ENCODE measurements at regions not wholly inside any gene's neighbourhood (a gene's known extent, or its start where the extent isn't known, plus 50 kb on each side); places are given as distances from the start of the nearest gene placed in this dataset.
A peak's percentile ranks its signal among the peaks of the same experiment; 100 is the strongest.
"Not testable (repeated sequence)": the region's sequence is repeated elsewhere in the genome, so short reads cannot be mapped to it uniquely, and the experiment has no call there.

- Mint-ChIP-seq H3K9me3 (peaks cover 2% of the 10 kb centered on the region), H3K4me1 (ENCODE audit: low read depth in 2 of 2) (peaks cover 21 to 36% of the 10 kb centered on the region in 2 donors), H3K27me3 (no peaks in the 10 kb centered on the region), H3K36me3 (no peaks in the 10 kb centered on the region), H3K4me3 (peak overlapping the region; percentile 47), H3K27ac (peak overlapping the region; percentile 57 to 82)
- no peak for ATAC-seq
- no peak for DNase-seq (ENCODE audit: low spot score)
Measured at GRCh38 chr5:87126869-87127268, 140.8 kb upstream of the RASA1 start.

GRCh38 chr5:87127426-87127825 lies 140.3 kb upstream of the RASA1 start:
- H3K27me3 Mint-ChIP-seq: no peaks in the 10 kb centered on the region
- ATAC-seq (peak; percentile 80 to 97), DNase-seq (ENCODE audit: low spot score) (no peak)
- H3K27ac Mint-ChIP-seq: peak overlapping the region; percentile 57 to 82
- H3K9me3 Mint-ChIP-seq: peaks cover 2% of the 10 kb centered on the region
- peaks cover 15 to 30% of the 10 kb centered on the region in 2 donors for H3K4me1 Mint-ChIP-seq (ENCODE audit: low read depth in 2 of 2)
- H3K4me3 Mint-ChIP-seq: peak overlapping the region; percentile 47
- H3K36me3 Mint-ChIP-seq: no peaks in the 10 kb centered on the region

- no peaks in the 10 kb centered on the region for H3K27me3 Mint-ChIP-seq
- DNase-seq (ENCODE audit: low spot score): no peak
- H3K4me1 Mint-ChIP-seq (ENCODE audit: low read depth in 2 of 2): peaks cover 11 to 23% of the 10 kb centered on the region in 2 donors
- ATAC-seq: no peak
- H3K36me3 Mint-ChIP-seq: no peaks in the 10 kb centered on the region
- peaks cover 2% of the 10 kb centered on the region for H3K9me3 Mint-ChIP-seq
- peak overlapping the region; percentile 57 to 82 for H3K27ac Mint-ChIP-seq
- peak overlapping the region; percentile 47 for H3K4me3 Mint-ChIP-seq
Measured at GRCh38 chr5:87127956-87128687, 139.6 kb upstream of the RASA1 start.

GRCh38 chr5:87129046-87129445 lies 138.6 kb upstream of the RASA1 start:
- no peak for ATAC-seq
- H3K9me3 Mint-ChIP-seq: peaks cover 2% of the 10 kb centered on the region
- peaks cover 9 to 20% of the 10 kb centered on the region in 2 donors for H3K4me1 Mint-ChIP-seq (ENCODE audit: low read depth in 2 of 2)
- no peak for DNase-seq (ENCODE audit: low spot score)
- H3K27ac Mint-ChIP-seq: no peak overlapping the region
- no peaks in the 10 kb centered on the region for H3K27me3 Mint-ChIP-seq
- no peak overlapping the region for H3K4me3 Mint-ChIP-seq
- no peaks in the 10 kb centered on the region for H3K36me3 Mint-ChIP-seq

- Mint-ChIP-seq H3K9me3 (no peaks in the 10 kb centered on the region), H3K4me1 (ENCODE audit: low read depth in 2 of 2) (peaks cover 5 to 13% of the 10 kb centered on the region in 2 donors), H3K27me3 (no peaks in the 10 kb centered on the region), H3K36me3 (peaks cover 4% of the 10 kb centered on the region), H3K27ac (no peak overlapping the region), H3K4me3 (no peak overlapping the region)
- no peak for DNase-seq (ENCODE audit: low spot score)
- ATAC-seq: no peak
Measured at GRCh38 chr5:87132696-87133095, 135.0 kb upstream of the RASA1 start.

- H3K27ac Mint-ChIP-seq; DNase-seq (ENCODE audit: low spot score); H3K9me3 Mint-ChIP-seq; ATAC-seq; H3K4me1 Mint-ChIP-seq (ENCODE audit: low read depth in 2 of 2); H3K27me3 Mint-ChIP-seq; H3K4me3 Mint-ChIP-seq; H3K36me3 Mint-ChIP-seq: not testable (repeated sequence)
Measured at GRCh38 chr5:87134513-87134912, 133.2 kb upstream of the RASA1 start.

GRCh38 chr5:87136096-87136495 lies 131.6 kb upstream of the RASA1 start:
- DNase-seq (ENCODE audit: low spot score) (no peak), ATAC-seq (no peak)
- Mint-ChIP-seq H3K4me1 (ENCODE audit: low read depth in 2 of 2) (peaks cover 0 to 3% of the 10 kb centered on the region in 2 donors), H3K4me3 (no peak overlapping the region), H3K9me3 (no peaks in the 10 kb centered on the region), H3K27ac (no peak overlapping the region), H3K27me3 (no peaks in the 10 kb centered on the region), H3K36me3 (peaks cover 4% of the 10 kb centered on the region)

- no peak for DNase-seq (ENCODE audit: low spot score)
- no peak for ATAC-seq
- H3K4me3 Mint-ChIP-seq: no peak overlapping the region
- no peaks in the 10 kb centered on the region for H3K9me3 Mint-ChIP-seq
- H3K36me3 Mint-ChIP-seq: peaks cover 4% of the 10 kb centered on the region
- no peak overlapping the region for H3K27ac Mint-ChIP-seq
- no peaks in the 10 kb centered on the region for H3K27me3 Mint-ChIP-seq
- peaks cover 0 to 3% of the 10 kb centered on the region in 2 donors for H3K4me1 Mint-ChIP-seq (ENCODE audit: low read depth in 2 of 2)
Measured at GRCh38 chr5:87136733-87137132, 130.9 kb upstream of the RASA1 start.

- H3K27ac Mint-ChIP-seq: no peak overlapping the region
- peaks cover 0 to 3% of the 10 kb centered on the region in 2 donors for H3K4me1 Mint-ChIP-seq (ENCODE audit: low read depth in 2 of 2)
- H3K27me3 Mint-ChIP-seq: no peaks in the 10 kb centered on the region
- ATAC-seq: no peak
- peaks cover 4% of the 10 kb centered on the region for H3K36me3 Mint-ChIP-seq
- no peak for DNase-seq (ENCODE audit: low spot score)
- no peaks in the 10 kb centered on the region for H3K9me3 Mint-ChIP-seq
- H3K4me3 Mint-ChIP-seq: no peak overlapping the region
Measured at GRCh38 chr5:87137283-87137682, 130.4 kb upstream of the RASA1 start.

GRCh38 chr5:87138091-87138805 lies 129.4 kb upstream of the RASA1 start:
- Mint-ChIP-seq H3K9me3 (no peaks in the 10 kb centered on the region), H3K4me1 (ENCODE audit: low read depth in 2 of 2) (peaks cover 0 to 3% of the 10 kb centered on the region in 2 donors), H3K27ac (no peak overlapping the region), H3K36me3 (peaks cover 4% of the 10 kb centered on the region), H3K27me3 (no peaks in the 10 kb centered on the region), H3K4me3 (no peak overlapping the region)
- ATAC-seq (no peak), DNase-seq (ENCODE audit: low spot score) (no peak)

GRCh38 chr5:87139795-87140194 lies 127.9 kb upstream of the RASA1 start:
- Mint-ChIP-seq H3K27ac (peak overlapping the region in 1 of 2 donors; percentile 16), H3K4me1 (ENCODE audit: low read depth in 2 of 2) (peaks cover 0 to 3% of the 10 kb centered on the region in 2 donors), H3K9me3 (no peaks in the 10 kb centered on the region), H3K36me3 (no peaks in the 10 kb centered on the region), H3K27me3 (no peaks in the 10 kb centered on the region), H3K4me3 (no peak overlapping the region)
- ATAC-seq (no peak), DNase-seq (ENCODE audit: low spot score) (no peak)

GRCh38 chr5:87141544-87141943 lies 126.1 kb upstream of the RASA1 start:
- ATAC-seq (no peak), DNase-seq (ENCODE audit: low spot score) (no peak)
- Mint-ChIP-seq H3K4me1 (ENCODE audit: low read depth in 2 of 2) (peaks cover 0 to 3% of the 10 kb centered on the region in 2 donors), H3K36me3 (no peaks in the 10 kb centered on the region), H3K9me3 (no peaks in the 10 kb centered on the region), H3K27me3 (no peaks in the 10 kb centered on the region), H3K27ac (no peak overlapping the region), H3K4me3 (no peak overlapping the region)

GRCh38 chr5:87145853-87146252 lies 121.8 kb upstream of the RASA1 start:
- H3K27ac Mint-ChIP-seq; H3K4me3 Mint-ChIP-seq; H3K9me3 Mint-ChIP-seq; H3K27me3 Mint-ChIP-seq; ATAC-seq; DNase-seq (ENCODE audit: low spot score); H3K36me3 Mint-ChIP-seq; H3K4me1 Mint-ChIP-seq (ENCODE audit: low read depth in 2 of 2): not testable (repeated sequence)

- Mint-ChIP-seq H3K27me3 (no peaks in the 10 kb centered on the region), H3K9me3 (no peaks in the 10 kb centered on the region), H3K4me1 (ENCODE audit: low read depth in 2 of 2) (peaks cover 7 to 9% of the 10 kb centered on the region in 2 donors), H3K4me3 (no peak overlapping the region), H3K36me3 (no peaks in the 10 kb centered on the region), H3K27ac (no peak overlapping the region)
- ATAC-seq: no peak
- no peak for DNase-seq (ENCODE audit: low spot score)
Measured at GRCh38 chr5:87147441-87147840, 120.2 kb upstream of the RASA1 start.

Data from natural killer cell treated with Interleukin-12 subunit alpha and Interleukin-12 subunit beta and Interleukin-15 and Interleukin-18, amount 100 ng/mL, for 72 hours (primary cell).